Testis (tissue), 2 donors: ENCODE measurements at regions not wholly inside any gene's neighbourhood (a gene's known extent, or its start where the extent isn't known, plus 50 kb on each side); places are given as distances from the start of the nearest gene placed in this dataset.

Experiments
- POLR2A ChIP-seq: fragments of 450-650 bp; IDR thresholded peaks from one replicate; pipeline ENCODE4 v1.6.1; 2017; ENCODE audit warnings: antibody characterized with exemption, mild to moderate bottlenecking, moderate library complexity
- TF ChIP-seq, protein P1 (sequence below), 3 experiments: fragments of 450-650 bp in 2 of 3; fragments of 200-600 bp in 1 of 3; sonication (generic) in 1 of 3; IDR thresholded peaks; one replicate each; pipeline ENCODE4 v1.5.1; 2016 to 2019; ENCODE audit warnings: antibody characterized with exemption in 3 of 3, mild to moderate bottlenecking in 2 of 3, moderate library complexity in 1 of 3

DNA sequence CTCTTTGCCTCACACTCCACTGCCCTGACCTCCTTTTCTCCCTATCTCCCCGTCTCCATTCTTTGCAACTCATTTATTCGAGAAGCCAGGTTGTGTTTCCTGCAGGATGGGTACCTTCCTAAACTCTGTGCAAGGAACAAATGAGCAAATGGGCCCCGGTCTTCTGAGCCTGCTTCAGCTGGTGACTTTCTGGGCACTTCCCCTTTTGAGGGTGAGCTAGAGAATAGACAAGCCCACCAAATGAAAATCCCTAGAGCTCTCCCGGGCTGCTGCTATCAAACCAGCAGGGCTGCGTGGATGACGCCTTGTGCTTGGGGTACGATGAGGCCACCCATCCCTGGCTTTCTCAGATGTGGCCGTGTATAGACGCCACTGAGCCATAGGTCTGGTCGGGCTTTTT lies 91.0 kb upstream of the FOXA2 start:
- TF ChIP-seq, protein P1, sequence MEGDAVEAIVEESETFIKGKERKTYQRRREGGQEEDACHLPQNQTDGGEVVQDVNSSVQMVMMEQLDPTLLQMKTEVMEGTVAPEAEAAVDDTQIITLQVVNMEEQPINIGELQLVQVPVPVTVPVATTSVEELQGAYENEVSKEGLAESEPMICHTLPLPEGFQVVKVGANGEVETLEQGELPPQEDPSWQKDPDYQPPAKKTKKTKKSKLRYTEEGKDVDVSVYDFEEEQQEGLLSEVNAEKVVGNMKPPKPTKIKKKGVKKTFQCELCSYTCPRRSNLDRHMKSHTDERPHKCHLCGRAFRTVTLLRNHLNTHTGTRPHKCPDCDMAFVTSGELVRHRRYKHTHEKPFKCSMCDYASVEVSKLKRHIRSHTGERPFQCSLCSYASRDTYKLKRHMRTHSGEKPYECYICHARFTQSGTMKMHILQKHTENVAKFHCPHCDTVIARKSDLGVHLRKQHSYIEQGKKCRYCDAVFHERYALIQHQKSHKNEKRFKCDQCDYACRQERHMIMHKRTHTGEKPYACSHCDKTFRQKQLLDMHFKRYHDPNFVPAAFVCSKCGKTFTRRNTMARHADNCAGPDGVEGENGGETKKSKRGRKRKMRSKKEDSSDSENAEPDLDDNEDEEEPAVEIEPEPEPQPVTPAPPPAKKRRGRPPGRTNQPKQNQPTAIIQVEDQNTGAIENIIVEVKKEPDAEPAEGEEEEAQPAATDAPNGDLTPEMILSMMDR (IDR thresholded peaks at IDR 0.05): no peak
- no peak for TF ChIP-seq POLR2A
